CD4-positive, alpha-beta T cell (primary cell): ENCODE measurements at regions not wholly inside any gene's neighbourhood (a gene's known extent, or its start where the extent isn't known, plus 50 kb on each side); places are given as distances from the start of the nearest gene placed in this dataset.

ENCODE experiments used
- ATAC-seq: fragments of 200-7000 bp; cut with Tn5 transposase; one replicate; pipeline ENCODE4 v1.10.0; 2022; ENCODE audit warnings: mild to moderate bottlenecking; ENCODE audit not compliant: poor library complexity
- CTCF ChIA-PET: fragments of 350-600 bp; sonication (Branson Sonifier 250); formaldehyde crosslinking; loops from one replicate; lab custom pipeline; 2021; ENCODE audit warnings: antibody characterized with exemption, inconsistent platforms; lab: Charles Lee
- POLR2A ChIA-PET: fragments of 350-600 bp; sonication (Branson Sonifier 250); formaldehyde crosslinking; loops from one replicate; lab custom pipeline; 2021; ENCODE audit warnings: antibody characterized with exemption, inconsistent platforms; lab: Charles Lee
- DNase-seq, 14 experiments: peaks; one replicate each; pipeline ENCODE4 v3.0.0-alpha.2; 2013 to 2020; ENCODE audit warnings: mixed read lengths in 2 of 14
- H3K27ac ChIP-seq, 2 donors: one replicate each; pipeline versions ENCODE4 v1.5.1 to v1.7.0; 2013; ENCODE audit warnings: low read length in 2 of 2, low read depth in 1 of 2, mild to moderate bottlenecking in 1 of 2
- H3K27me3 ChIP-seq, 2 experiments: 1 replicate in 1 of 2; 2 replicates in 1 of 2; pipeline versions ENCODE4 v1.6.1 to v1.7.0; 2013; ENCODE audit warnings: low read length in 2 of 2, control low read depth in 1 of 2, mild to moderate bottlenecking in 1 of 2, moderate library complexity in 1 of 2; ENCODE audit not compliant: insufficient read depth in 2 of 2, control insufficient read depth in 1 of 2
- H3K36me3 ChIP-seq: one replicate; pipeline ENCODE4 v1.6.1; 2013; ENCODE audit warnings: low read length, control low read depth; ENCODE audit not compliant: insufficient read depth
- H3K4me1 ChIP-seq: one replicate; pipeline ENCODE4 v1.6.1; 2013; ENCODE audit warnings: low read length, control low read depth; ENCODE audit not compliant: insufficient read depth
- H3K4me3 ChIP-seq: one replicate; pipeline ENCODE4 v1.5.1; 2013; ENCODE audit warnings: mild to moderate bottlenecking, low read length, moderate library complexity
- H3K9me3 ChIP-seq, 2 experiments: 1 replicate in 1 of 2; 2 replicates in 1 of 2; pipeline versions ENCODE4 v1.6.1 to v1.7.0; 2013; ENCODE audit warnings: low read length in 2 of 2, mild to moderate bottlenecking in 2 of 2, control low read depth in 1 of 2, moderate library complexity in 1 of 2; ENCODE audit not compliant: control insufficient read depth in 1 of 2, insufficient read depth in 1 of 2
- H3K27ac Mint-ChIP-seq: one replicate; pipeline ENCODE4 v1.8.0; 2020; ENCODE audit warnings: mixed read lengths
- H3K27me3 Mint-ChIP-seq: one replicate; pipeline ENCODE4 v1.8.0; 2021; ENCODE audit warnings: mixed read lengths
- H3K36me3 Mint-ChIP-seq: one replicate; pipeline ENCODE4 v1.8.0; 2021; ENCODE audit warnings: low read depth, mixed read lengths
- H3K4me1 Mint-ChIP-seq: one replicate; pipeline ENCODE4 v1.8.0; 2021; ENCODE audit warnings: low read depth, mixed read lengths
- H3K4me3 Mint-ChIP-seq: one replicate; pipeline ENCODE4 v1.8.0; 2020; ENCODE audit warnings: mild to moderate bottlenecking, mixed read lengths
- H3K9me3 Mint-ChIP-seq: one replicate; pipeline ENCODE4 v1.8.0; 2020; ENCODE audit warnings: mixed read lengths
- intact Hi-C, 2 experiments: fragments of 100-400 bp; cut with DNase I in 1 of 2; cut with micrococcal nuclease in 1 of 2; formaldehyde crosslinking; loops; one replicate each; pipeline versions ENCODE4 v1.15.1 to v1.9.0; 2023 to 2025; cut with DNase I, micrococcal nuclease
- TF ChIP-seq, protein P1 (sequence below): fragments of 200-600 bp; IDR thresholded peaks from one replicate; pipeline ENCODE4 v1.8.0; 2022; ENCODE audit warnings: antibody characterized with exemption, mild to moderate bottlenecking

DNA sequence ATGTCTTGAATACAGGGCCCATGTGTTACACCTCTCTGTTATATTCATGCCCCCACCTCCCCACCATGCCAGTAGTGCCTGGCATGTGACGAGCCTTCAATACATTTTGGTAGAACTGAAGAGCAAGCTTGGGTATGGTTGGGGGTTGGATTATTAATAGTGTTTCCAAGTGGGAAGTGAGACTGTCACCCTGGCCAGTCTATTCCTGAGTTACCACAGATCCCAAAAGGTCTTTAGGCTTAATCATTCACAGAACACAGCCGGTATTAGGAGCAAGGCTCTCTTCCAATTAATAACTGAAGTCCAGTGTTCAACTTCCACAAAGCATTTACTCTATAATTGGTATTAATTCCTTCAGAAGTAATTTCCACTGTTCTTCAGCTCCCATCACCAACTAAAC is 231.9 kb upstream of the LRTM1 start:
- H3K36me3 Mint-ChIP-seq, result no peaks in the 10 kb centered on the region
- no peak overlapping the region for H3K27ac Mint-ChIP-seq
- intact Hi-C loops, result no loop called here
- Histone ChIP-seq H3K27ac (no peak overlapping the region), H3K4me1 (no peaks in the 10 kb centered on the region), H3K9me3 (peaks cover 0 to 7% of the 10 kb centered on the region in 2 experiments), H3K4me3 (no peak overlapping the region), H3K27me3 (no peaks in the 10 kb centered on the region), H3K36me3 (no peaks in the 10 kb centered on the region)
- no peak overlapping the region for H3K4me3 Mint-ChIP-seq
- H3K4me1 Mint-ChIP-seq, result no peaks in the 10 kb centered on the region
- peaks cover 8% of the 10 kb centered on the region for H3K9me3 Mint-ChIP-seq
- DNase-seq (no peak), ATAC-seq (no peak)
- POLR2A ChIA-PET, result no interaction called here
- H3K27me3 Mint-ChIP-seq, result no peaks in the 10 kb centered on the region
- TF ChIP-seq, protein P1, sequence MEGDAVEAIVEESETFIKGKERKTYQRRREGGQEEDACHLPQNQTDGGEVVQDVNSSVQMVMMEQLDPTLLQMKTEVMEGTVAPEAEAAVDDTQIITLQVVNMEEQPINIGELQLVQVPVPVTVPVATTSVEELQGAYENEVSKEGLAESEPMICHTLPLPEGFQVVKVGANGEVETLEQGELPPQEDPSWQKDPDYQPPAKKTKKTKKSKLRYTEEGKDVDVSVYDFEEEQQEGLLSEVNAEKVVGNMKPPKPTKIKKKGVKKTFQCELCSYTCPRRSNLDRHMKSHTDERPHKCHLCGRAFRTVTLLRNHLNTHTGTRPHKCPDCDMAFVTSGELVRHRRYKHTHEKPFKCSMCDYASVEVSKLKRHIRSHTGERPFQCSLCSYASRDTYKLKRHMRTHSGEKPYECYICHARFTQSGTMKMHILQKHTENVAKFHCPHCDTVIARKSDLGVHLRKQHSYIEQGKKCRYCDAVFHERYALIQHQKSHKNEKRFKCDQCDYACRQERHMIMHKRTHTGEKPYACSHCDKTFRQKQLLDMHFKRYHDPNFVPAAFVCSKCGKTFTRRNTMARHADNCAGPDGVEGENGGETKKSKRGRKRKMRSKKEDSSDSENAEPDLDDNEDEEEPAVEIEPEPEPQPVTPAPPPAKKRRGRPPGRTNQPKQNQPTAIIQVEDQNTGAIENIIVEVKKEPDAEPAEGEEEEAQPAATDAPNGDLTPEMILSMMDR, result no peak
- CTCF ChIA-PET, result no interaction called here

DNA sequence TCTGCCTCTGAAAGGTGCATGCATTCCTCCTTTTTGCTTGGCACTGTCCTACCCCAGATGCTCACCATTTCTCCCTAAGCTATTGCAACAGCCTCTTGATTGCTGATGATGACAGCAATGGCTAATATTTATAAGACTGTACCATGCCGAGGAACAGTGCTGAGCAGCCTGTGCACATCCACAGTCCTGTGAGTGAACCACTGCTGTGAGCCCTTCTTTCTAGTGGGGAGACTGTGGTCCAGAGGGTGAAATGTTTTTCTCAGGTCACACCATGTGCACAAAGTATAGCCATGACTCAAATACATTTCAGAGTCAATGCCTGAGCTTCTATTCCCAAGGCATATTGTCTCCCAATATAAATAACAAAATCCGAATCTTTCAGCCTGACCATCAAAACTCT is 231.2 kb upstream of the LRTM1 start:
- Mint-ChIP-seq H3K27ac (no peak overlapping the region), H3K4me3 (no peak overlapping the region), H3K36me3 (no peaks in the 10 kb centered on the region), H3K27me3 (no peaks in the 10 kb centered on the region), H3K4me1 (no peaks in the 10 kb centered on the region), H3K9me3 (peaks cover 8% of the 10 kb centered on the region)
- ChIA-PET CTCF (no interaction called here), POLR2A (no interaction called here)
- ATAC-seq (no peak), DNase-seq (no peak)
- intact Hi-C loops, result no loop called here
- Histone ChIP-seq H3K27ac (no peak overlapping the region), H3K9me3 (peaks cover 0 to 7% of the 10 kb centered on the region in 2 experiments), H3K36me3 (no peaks in the 10 kb centered on the region), H3K4me3 (no peak overlapping the region), H3K27me3 (no peaks in the 10 kb centered on the region), H3K4me1 (no peaks in the 10 kb centered on the region)
- TF ChIP-seq, protein P1, result no peak

DNA sequence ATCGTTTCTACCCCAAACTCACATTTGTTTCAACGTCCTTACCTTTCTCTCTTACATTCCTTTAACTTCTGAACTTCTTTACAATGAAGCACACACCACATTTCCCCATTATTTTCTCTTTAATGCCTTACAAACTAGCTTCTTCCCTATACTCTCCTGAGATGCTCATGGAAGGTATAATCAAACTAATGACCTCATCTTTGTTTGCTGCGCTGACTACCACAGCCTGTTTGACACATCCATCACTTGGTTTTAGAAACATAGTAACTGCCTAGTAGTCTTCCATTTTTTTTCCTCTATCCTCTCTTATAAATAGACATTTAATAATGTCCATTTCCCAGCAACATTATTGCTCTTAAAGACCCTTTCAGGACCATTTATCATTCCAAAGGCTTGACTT is 230.5 kb upstream of the LRTM1 start:
- Mint-ChIP-seq H3K4me3 (no peak overlapping the region), H3K27me3 (no peaks in the 10 kb centered on the region), H3K4me1 (no peaks in the 10 kb centered on the region), H3K36me3 (no peaks in the 10 kb centered on the region), H3K27ac (no peak overlapping the region), H3K9me3 (peaks cover 6% of the 10 kb centered on the region)
- no peaks in the 10 kb centered on the region for H3K27me3 ChIP-seq
- H3K36me3 ChIP-seq, result no peaks in the 10 kb centered on the region
- peaks cover 0 to 7% of the 10 kb centered on the region in 2 experiments for H3K9me3 ChIP-seq
- H3K4me1 ChIP-seq, result no peaks in the 10 kb centered on the region
- no peak overlapping the region for H3K4me3 ChIP-seq
- ChIA-PET CTCF (no interaction called here), POLR2A (no interaction called here)
- intact Hi-C loops, result no loop called here
- DNase-seq (no peak), ATAC-seq (no peak)
- TF ChIP-seq, protein P1, result no peak
- H3K27ac ChIP-seq, result no peak overlapping the region
